ENCODE measurements at regions not wholly inside any gene's neighbourhood (a gene's known extent, or its start where the extent isn't known, plus 50 kb on each side); places are given as distances from the start of the nearest gene placed in this dataset.
A peak's percentile ranks its signal among the peaks of the same experiment; 100 is the strongest.

DNA sequence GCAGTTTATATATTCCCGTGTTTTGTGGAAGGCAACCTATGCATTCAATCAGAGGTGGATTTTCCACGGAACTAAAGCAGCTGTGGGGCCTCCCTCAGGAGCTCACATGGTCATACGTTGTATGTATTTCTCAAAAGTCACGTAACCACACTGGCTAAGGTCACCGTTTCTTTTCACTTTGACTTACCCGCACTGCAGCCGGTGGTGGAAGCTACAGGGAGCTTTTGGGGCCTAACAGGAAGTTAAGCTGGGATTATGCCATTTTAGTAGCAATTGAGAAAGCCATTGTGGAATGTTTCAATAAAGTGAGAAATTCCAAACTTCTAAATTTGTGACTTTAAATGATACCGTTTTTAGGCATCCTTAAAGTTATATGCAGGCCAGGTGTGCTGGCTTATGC is 111.2 kb upstream of the KLF6 start:
- DNase-seq (ENCODE audit: low spot score), result no peak
- peaks cover 46% of the 10 kb centered on the region for H3K4me1 ChIP-seq (ENCODE audit: insufficient read depth, poor library complexity, severe bottlenecking)
- H3K27me3 ChIP-seq (ENCODE audit: insufficient read depth, poor library complexity, severe bottlenecking), result no peaks in the 10 kb centered on the region
- ATAC-seq (ENCODE audit: low read depth), result no peak
- TF ChIP-seq CTCF (IDR thresholded peaks at IDR 0.05; ENCODE audit: poor library complexity, severe bottlenecking), result no peak
- no peaks in the 10 kb centered on the region for H3K36me3 ChIP-seq (ENCODE audit: low read depth)
- H3K4me3 ChIP-seq (ENCODE audit: severe bottlenecking), result no peak overlapping the region
- peak overlapping the region; percentile 87 for H3K27ac ChIP-seq (ENCODE audit: poor library complexity, severe bottlenecking)
- no peaks in the 10 kb centered on the region for H3K9me3 ChIP-seq (ENCODE audit: severe bottlenecking)

- no peak for TF ChIP-seq CTCF (IDR thresholded peaks at IDR 0.05; ENCODE audit: poor library complexity, severe bottlenecking)
- no peaks in the 10 kb centered on the region for H3K27me3 ChIP-seq (ENCODE audit: insufficient read depth, poor library complexity, severe bottlenecking)
- H3K4me1 ChIP-seq (ENCODE audit: insufficient read depth, poor library complexity, severe bottlenecking), result peaks cover 50% of the 10 kb centered on the region
- DNase-seq (ENCODE audit: low spot score) (no peak), ATAC-seq (ENCODE audit: low read depth) (peak; percentile 34)
- peak overlapping the region; percentile 87 for H3K27ac ChIP-seq (ENCODE audit: poor library complexity, severe bottlenecking)
- H3K4me3 ChIP-seq (ENCODE audit: severe bottlenecking), result no peak overlapping the region
- H3K9me3 ChIP-seq (ENCODE audit: severe bottlenecking), result no peaks in the 10 kb centered on the region
- no peaks in the 10 kb centered on the region for H3K36me3 ChIP-seq (ENCODE audit: low read depth)
Observed at GRCh38 chr10:3895045-3895631, 110.1 kb upstream of the KLF6 start.

- no peak for ATAC-seq (ENCODE audit: low read depth)
- no peak for DNase-seq (ENCODE audit: low spot score)
- H3K4me3 ChIP-seq (ENCODE audit: severe bottlenecking), result no peak overlapping the region
- no peak for TF ChIP-seq CTCF (IDR thresholded peaks at IDR 0.05; ENCODE audit: poor library complexity, severe bottlenecking)
- H3K9me3 ChIP-seq (ENCODE audit: severe bottlenecking), result no peaks in the 10 kb centered on the region
- peak overlapping the region; percentile 87 for H3K27ac ChIP-seq (ENCODE audit: poor library complexity, severe bottlenecking)
- H3K27me3 ChIP-seq (ENCODE audit: insufficient read depth, poor library complexity, severe bottlenecking), result no peaks in the 10 kb centered on the region
- peaks cover 55% of the 10 kb centered on the region for H3K4me1 ChIP-seq (ENCODE audit: insufficient read depth, poor library complexity, severe bottlenecking)
- no peaks in the 10 kb centered on the region for H3K36me3 ChIP-seq (ENCODE audit: low read depth)
Observed at GRCh38 chr10:3893901-3894563, 109.0 kb upstream of the KLF6 start.

DNA sequence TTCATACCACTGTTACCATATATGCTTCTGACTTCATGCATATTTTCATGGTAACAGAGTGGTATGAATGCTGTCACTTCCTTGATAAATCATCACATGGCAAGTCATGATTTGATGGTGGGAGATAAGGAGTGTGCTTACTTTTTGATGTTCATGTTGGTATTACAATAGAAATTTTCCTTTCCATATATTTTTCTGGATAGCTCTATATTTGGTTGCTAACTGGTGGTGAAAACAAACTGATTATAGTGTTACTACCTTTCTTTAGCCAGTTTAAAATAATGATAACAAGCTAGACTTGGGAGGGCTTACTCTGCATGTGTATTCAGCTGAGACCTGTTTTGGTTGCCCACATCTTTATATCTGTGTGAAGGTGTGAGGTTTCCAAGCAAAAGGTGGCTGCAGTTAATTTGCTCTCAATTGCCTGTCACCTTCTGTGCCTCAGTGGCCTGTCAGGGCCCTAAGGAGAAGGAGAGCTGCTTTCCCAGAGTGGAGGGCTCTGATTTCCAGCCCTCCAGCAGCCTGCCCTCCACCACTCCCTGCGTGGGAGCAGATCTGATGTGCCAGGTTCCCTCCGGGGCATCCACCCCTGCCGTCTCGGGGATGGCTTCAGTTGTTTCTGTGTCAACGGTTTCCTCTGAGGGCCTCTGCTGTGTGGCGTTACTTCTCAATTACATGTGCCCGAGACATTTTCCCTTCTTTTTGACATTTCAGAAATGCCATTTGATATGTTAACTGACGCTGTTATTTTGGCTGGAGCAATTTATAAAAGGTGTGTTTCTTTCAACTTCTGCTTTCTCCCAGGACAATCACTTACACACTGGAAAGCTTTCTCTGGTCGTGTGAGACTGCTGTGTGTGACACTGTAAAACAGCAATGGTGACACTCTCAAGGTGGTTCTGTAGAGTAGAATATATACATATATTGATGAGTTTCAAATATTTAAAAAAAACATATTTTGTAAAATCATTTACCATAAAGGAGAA is 107.7 kb upstream of the KLF6 start:
- Histone ChIP-seq H3K27ac (ENCODE audit: poor library complexity, severe bottlenecking) (peak overlapping the region; percentile 16), H3K36me3 (ENCODE audit: low read depth) (no peaks in the 10 kb centered on the region), H3K27me3 (ENCODE audit: insufficient read depth, poor library complexity, severe bottlenecking) (no peaks in the 10 kb centered on the region), H3K4me3 (ENCODE audit: severe bottlenecking) (no peak overlapping the region), H3K9me3 (ENCODE audit: severe bottlenecking) (no peaks in the 10 kb centered on the region), H3K4me1 (ENCODE audit: insufficient read depth, poor library complexity, severe bottlenecking) (peaks cover 52% of the 10 kb centered on the region)
- ATAC-seq (ENCODE audit: low read depth) (no peak), DNase-seq (ENCODE audit: low spot score) (no peak)
- no peak for TF ChIP-seq CTCF (IDR thresholded peaks at IDR 0.05; ENCODE audit: poor library complexity, severe bottlenecking)

Data from RWPE2 (cell line).